SK-N-SH treated with all-trans-retinoic acid at 6 μM for 48 hours (cell line): ENCODE measurements at regions not wholly inside any gene's neighbourhood (a gene's known extent, or its start where the extent isn't known, plus 50 kb on each side); places are given as distances from the start of the nearest gene placed in this dataset.

ENCODE experiments used
- ATAC-seq: fragments of 200-7000 bp; cut with Tn5 transposase; 3 replicates; pipeline ENCODE4 v1.9.1; 2020; ENCODE audit warnings: mild to moderate bottlenecking, moderate library complexity
- BACH2 ChIP-seq: fragments of 250-450 bp; sonication (Bioruptor Pico); IDR thresholded peaks from 2 replicates; pipeline ENCODE4 v1.9.0; 2021; ENCODE audit warnings: mild to moderate bottlenecking, borderline replicate concordance
- CREB5 ChIP-seq: fragments of 250-450 bp; sonication (Bioruptor Pico); IDR thresholded peaks from 2 replicates; pipeline ENCODE4 v1.5.1; 2020; ENCODE audit warnings: low read depth, mild to moderate bottlenecking, moderate library complexity
- CSRNP3 ChIP-seq: fragments of 250-450 bp; sonication (Bioruptor Pico); IDR thresholded peaks from 2 replicates; pipeline ENCODE4 v1.5.1; 2021; ENCODE audit warnings: mild to moderate bottlenecking, moderate library complexity
- ESRRG ChIP-seq: fragments of 250-450 bp; sonication (Bioruptor Pico); IDR thresholded peaks from 2 replicates; pipeline ENCODE4 v1.6.1; 2021; ENCODE audit warnings: mild to moderate bottlenecking
- GLIS3 ChIP-seq: fragments of 250-450 bp; sonication (Bioruptor Pico); IDR thresholded peaks from 2 replicates; pipeline ENCODE4 v1.5.0; 2020; ENCODE audit warnings: mild to moderate bottlenecking, moderate library complexity
- ISL1 ChIP-seq: fragments of 250-450 bp; sonication (Bioruptor Pico); IDR thresholded peaks from 2 replicates; pipeline ENCODE4 v2.1.2; 2022; ENCODE audit warnings: mild to moderate bottlenecking, moderate library complexity
- OSR1 ChIP-seq: fragments of 250-450 bp; sonication (Bioruptor Pico); IDR thresholded peaks from 2 replicates; pipeline ENCODE4 v1.8.0; 2022; ENCODE audit warnings: moderate library complexity, mild to moderate bottlenecking, inconsistent platforms
- PATZ1 ChIP-seq: fragments of 250-450 bp; sonication (Bioruptor Pico); IDR thresholded peaks from 2 replicates; pipeline ENCODE4 v1.8.0; 2020; ENCODE audit warnings: mild to moderate bottlenecking, moderate library complexity, borderline replicate concordance
- PPARA ChIP-seq: fragments of 250-450 bp; sonication (Bioruptor Pico); IDR thresholded peaks from 2 replicates; pipeline ENCODE4 v1.5.0; 2020; ENCODE audit warnings: mild to moderate bottlenecking, borderline replicate concordance
- RARB ChIP-seq: fragments of 250-450 bp; sonication (Bioruptor Pico); IDR thresholded peaks from 2 replicates; pipeline ENCODE4 v1.8.0; 2021; ENCODE audit warnings: mild to moderate bottlenecking, moderate library complexity
- SNAI2 ChIP-seq: fragments of 250-450 bp; sonication (Bioruptor Pico); IDR thresholded peaks from 2 replicates; pipeline ENCODE4 v1.5.0; 2020; ENCODE audit warnings: mild to moderate bottlenecking, moderate library complexity
- TCF4 ChIP-seq: fragments of 250-450 bp; sonication (Bioruptor Pico); IDR thresholded peaks from 2 replicates; pipeline ENCODE4 v1.8.0; 2021; ENCODE audit warnings: mild to moderate bottlenecking, moderate library complexity, borderline replicate concordance
- TOX ChIP-seq: fragments of 250-450 bp; sonication (Bioruptor Pico); IDR thresholded peaks from 2 replicates; pipeline ENCODE4 v1.8.0; 2021; ENCODE audit warnings: mild to moderate bottlenecking, moderate library complexity, borderline replicate concordance
- TSHZ2 ChIP-seq: fragments of 250-450 bp; sonication (Bioruptor Pico); IDR thresholded peaks from 2 replicates; pipeline ENCODE4 v1.5.0; 2020; ENCODE audit warnings: mild to moderate bottlenecking, moderate library complexity
- ZFP3 ChIP-seq: fragments of 250-450 bp; sonication (Bioruptor Pico); IDR thresholded peaks from 2 replicates; pipeline ENCODE4 v1.5.0; 2020; ENCODE audit warnings: mild to moderate bottlenecking, moderate library complexity
- ZFP30 ChIP-seq: fragments of 450-650 bp; formaldehyde crosslinking; IDR thresholded peaks from 2 replicates; pipeline ENCODE4 v1.5.0; 2022; ENCODE audit warnings: mild to moderate bottlenecking, moderate library complexity
- ZNF8 ChIP-seq: fragments of 450-650 bp; formaldehyde crosslinking; IDR thresholded peaks from 2 replicates; pipeline ENCODE4 v1.5.0; 2020; ENCODE audit warnings: mild to moderate bottlenecking, moderate library complexity

- TF ChIP-seq ZFP3 (CRISPR knock-in tag) (no peak), PATZ1 (CRISPR knock-in tag) (no peak), TOX (CRISPR knock-in tag) (no peak), TSHZ2 (CRISPR knock-in tag) (no peak), CREB5 (CRISPR knock-in tag) (no peak), TCF4 (CRISPR knock-in tag) (no peak), RARB (CRISPR knock-in tag) (no peak), ISL1 (no peak), ZFP30 (no peak), CSRNP3 (no peak), ZNF8 (CRISPR knock-in tag) (no peak), BACH2 (CRISPR knock-in tag) (no peak), PPARA (CRISPR knock-in tag) (no peak), ESRRG (CRISPR knock-in tag) (no peak), SNAI2 (CRISPR knock-in tag) (no peak)
- ATAC-seq = peak; percentile 26
These were observed 75.2 kb upstream of the CD93 start for GRCh38 chr20:23161244-23161891.

- peak; percentile 15 for ATAC-seq
- no peak for TF ChIP-seq TOX (CRISPR knock-in tag)
These were observed 74.6 kb upstream of the CD93 start for GRCh38 chr20:23160536-23161243.

- ATAC-seq = peak; percentile 12
- TF ChIP-seq GLIS3 (CRISPR knock-in tag) (no peak), CREB5 (CRISPR knock-in tag) (no peak), SNAI2 (CRISPR knock-in tag) (no peak), ISL1 (no peak), OSR1 (CRISPR knock-in tag) (no peak), PATZ1 (CRISPR knock-in tag) (no peak)
These were observed 73.8 kb upstream of the CD93 start for GRCh38 chr20:23159947-23160318.
